Adrenal gland (tissue), 5 donors: ENCODE measurements at regions not wholly inside any gene's neighbourhood (a gene's known extent, or its start where the extent isn't known, plus 50 kb on each side); places are given as distances from the start of the nearest gene placed in this dataset.

Experiments used
- CTCF ChIP-seq, 6 experiments: fragments of 450-650 bp in 4 of 6; fragments of 200-600 bp in 2 of 6; sonication (generic) in 1 of 6; IDR thresholded peaks; 1 replicate in 5 of 6; 2 replicates in 1 of 6; pipeline versions ENCODE4 v1.5.1 to v1.8.0; 2016 to 2021; ENCODE audit warnings: antibody characterized with exemption in 6 of 6, mild to moderate bottlenecking in 2 of 6, moderate library complexity in 1 of 6
- POLR2A ChIP-seq, 2 donors: fragments of 450-650 bp; IDR thresholded peaks; one replicate each; pipeline ENCODE4 v1.6.1; 2017; ENCODE audit warnings: antibody characterized with exemption in 2 of 2, mild to moderate bottlenecking in 2 of 2, moderate library complexity in 1 of 2
- donor health status: DM: no; HTN: no; CAD: no.

- TF ChIP-seq CTCF (IDR thresholded peaks at IDR 0.05) (no peak), POLR2A (IDR thresholded peaks at IDR 0.05) (no peak)
These were observed 147.3 kb upstream of the NEDD9 start for GRCh38 chr6:11379805-11380204.
